ENCODE measurements at regions not wholly inside any gene's neighbourhood (a gene's known extent, or its start where the extent isn't known, plus 50 kb on each side); places are given as distances from the start of the nearest gene placed in this dataset.
A peak's percentile ranks its signal among the peaks of the same experiment; 100 is the strongest.
"Not testable (repeated sequence)": the region's sequence is repeated elsewhere in the genome, so short reads cannot be mapped to it uniquely, and the experiment has no call there.

GRCh38 chr6:10343320-10343719 is 71.6 kb downstream of the TFAP2A start:
- DNase-seq, result no peak
- H3K4me3 ChIP-seq (ENCODE audit: insufficient read depth, low read depth, low read length), result no peak overlapping the region

GRCh38 chr6:10341605-10342004 is 73.3 kb downstream of the TFAP2A start:
- no peaks in the 10 kb centered on the region for H3K36me3 ChIP-seq (replicated peaks; ENCODE audit: control insufficient read depth, insufficient read depth, low read length)
- H3K27me3 ChIP-seq (ENCODE audit: control insufficient read depth, insufficient read depth, low read length), result no peaks in the 10 kb centered on the region
- no peak overlapping the region for H3K4me3 ChIP-seq (ENCODE audit: insufficient read depth, low read depth, low read length)
- DNase-seq, result no peak

More at GRCh38 chr6:10343320-10343719, 71.6 kb downstream of the TFAP2A start:
- Histone ChIP-seq H3K27me3 (ENCODE audit: control insufficient read depth, insufficient read depth, low read length) (no peaks in the 10 kb centered on the region), H3K36me3 (replicated peaks; ENCODE audit: control insufficient read depth, insufficient read depth, low read length) (no peaks in the 10 kb centered on the region)

- H3K36me3 ChIP-seq (replicated peaks; ENCODE audit: control insufficient read depth, insufficient read depth, low read length), result no peaks in the 10 kb centered on the region
- H3K27me3 ChIP-seq (ENCODE audit: control insufficient read depth, insufficient read depth, low read length), result no peaks in the 10 kb centered on the region
- H3K4me3 ChIP-seq (ENCODE audit: insufficient read depth, low read depth, low read length), result no peak overlapping the region
- DNase-seq, result no peak
Observed at GRCh38 chr6:10338151-10338550, 76.7 kb downstream of the TFAP2A start.

GRCh38 chr6:10337376-10337775 is 77.5 kb downstream of the TFAP2A start:
- not testable (repeated sequence) for H3K4me3 ChIP-seq (ENCODE audit: insufficient read depth, low read depth, low read length); DNase-seq; H3K36me3 ChIP-seq (replicated peaks; ENCODE audit: control insufficient read depth, insufficient read depth, low read length); H3K27me3 ChIP-seq (ENCODE audit: control insufficient read depth, insufficient read depth, low read length)

- DNase-seq, result no peak
- Histone ChIP-seq H3K27me3 (ENCODE audit: control insufficient read depth, insufficient read depth, low read length) (no peaks in the 10 kb centered on the region), H3K36me3 (replicated peaks; ENCODE audit: control insufficient read depth, insufficient read depth, low read length) (no peaks in the 10 kb centered on the region), H3K4me3 (ENCODE audit: insufficient read depth, low read depth, low read length) (no peak overlapping the region)
Observed at GRCh38 chr6:10332111-10332510, 82.8 kb downstream of the TFAP2A start.

GRCh38 chr6:10331334-10331968 is 83.4 kb downstream of the TFAP2A start:
- no peaks in the 10 kb centered on the region for H3K27me3 ChIP-seq (ENCODE audit: control insufficient read depth, insufficient read depth, low read length)
- H3K36me3 ChIP-seq (replicated peaks; ENCODE audit: control insufficient read depth, insufficient read depth, low read length), result no peaks in the 10 kb centered on the region
- DNase-seq, result no peak
- H3K4me3 ChIP-seq (ENCODE audit: insufficient read depth, low read depth, low read length), result no peak overlapping the region

- Histone ChIP-seq H3K36me3 (replicated peaks; ENCODE audit: control insufficient read depth, insufficient read depth, low read length) (no peaks in the 10 kb centered on the region), H3K4me3 (ENCODE audit: insufficient read depth, low read depth, low read length) (no peak overlapping the region), H3K27me3 (ENCODE audit: control insufficient read depth, insufficient read depth, low read length) (no peaks in the 10 kb centered on the region)
- DNase-seq, result no peak
Observed at GRCh38 chr6:10330515-10330914, 84.4 kb downstream of the TFAP2A start.

GRCh38 chr6:10323018-10323417 is 91.9 kb downstream of the TFAP2A start:
- DNase-seq, result no peak
- H3K36me3 ChIP-seq (replicated peaks; ENCODE audit: control insufficient read depth, insufficient read depth, low read length), result no peaks in the 10 kb centered on the region
- no peaks in the 10 kb centered on the region for H3K27me3 ChIP-seq (ENCODE audit: control insufficient read depth, insufficient read depth, low read length)
- no peak overlapping the region for H3K4me3 ChIP-seq (ENCODE audit: insufficient read depth, low read depth, low read length)

- Histone ChIP-seq H3K4me3 (ENCODE audit: insufficient read depth, low read depth, low read length) (no peak overlapping the region), H3K27me3 (ENCODE audit: control insufficient read depth, insufficient read depth, low read length) (no peaks in the 10 kb centered on the region), H3K36me3 (replicated peaks; ENCODE audit: control insufficient read depth, insufficient read depth, low read length) (no peaks in the 10 kb centered on the region)
- DNase-seq, result no peak
Observed at GRCh38 chr6:10320291-10320690, 94.6 kb downstream of the TFAP2A start.

- no peaks in the 10 kb centered on the region for H3K27me3 ChIP-seq (ENCODE audit: control insufficient read depth, insufficient read depth, low read length)
- no peaks in the 10 kb centered on the region for H3K36me3 ChIP-seq (replicated peaks; ENCODE audit: control insufficient read depth, insufficient read depth, low read length)
- no peak for DNase-seq
- no peak overlapping the region for H3K4me3 ChIP-seq (ENCODE audit: insufficient read depth, low read depth, low read length)
Observed at GRCh38 chr6:10316373-10316721, 98.5 kb downstream of the TFAP2A start.

GRCh38 chr6:10315658-10316372 is 99.1 kb downstream of the TFAP2A start:
- no peaks in the 10 kb centered on the region for H3K36me3 ChIP-seq (replicated peaks; ENCODE audit: control insufficient read depth, insufficient read depth, low read length)
- no peaks in the 10 kb centered on the region for H3K27me3 ChIP-seq (ENCODE audit: control insufficient read depth, insufficient read depth, low read length)
- DNase-seq, result no peak
- no peak overlapping the region for H3K4me3 ChIP-seq (ENCODE audit: insufficient read depth, low read depth, low read length)

- DNase-seq, result peak; percentile 74
- Histone ChIP-seq H3K36me3 (replicated peaks; ENCODE audit: control insufficient read depth, insufficient read depth, low read length) (no peaks in the 10 kb centered on the region), H3K27me3 (ENCODE audit: control insufficient read depth, insufficient read depth, low read length) (no peaks in the 10 kb centered on the region), H3K4me3 (ENCODE audit: insufficient read depth, low read depth, low read length) (no peak overlapping the region)
Observed at GRCh38 chr6:10315034-10315433, 99.8 kb downstream of the TFAP2A start.

GRCh38 chr6:10314163-10314955 is 100.5 kb downstream of the TFAP2A start:
- Histone ChIP-seq H3K36me3 (replicated peaks; ENCODE audit: control insufficient read depth, insufficient read depth, low read length) (no peaks in the 10 kb centered on the region), H3K27me3 (ENCODE audit: control insufficient read depth, insufficient read depth, low read length) (no peaks in the 10 kb centered on the region), H3K4me3 (ENCODE audit: insufficient read depth, low read depth, low read length) (no peak overlapping the region)
- no peak for DNase-seq

GRCh38 chr6:10313799-10314162 is 101.1 kb downstream of the TFAP2A start:
- DNase-seq, result no peak
- H3K36me3 ChIP-seq (replicated peaks; ENCODE audit: control insufficient read depth, insufficient read depth, low read length), result no peaks in the 10 kb centered on the region
- no peaks in the 10 kb centered on the region for H3K27me3 ChIP-seq (ENCODE audit: control insufficient read depth, insufficient read depth, low read length)
- H3K4me3 ChIP-seq (ENCODE audit: insufficient read depth, low read depth, low read length), result no peak overlapping the region

- H3K36me3 ChIP-seq (replicated peaks; ENCODE audit: control insufficient read depth, insufficient read depth, low read length), result no peaks in the 10 kb centered on the region
- no peak overlapping the region for H3K4me3 ChIP-seq (ENCODE audit: insufficient read depth, low read depth, low read length)
- DNase-seq, result peak; percentile 39
- no peaks in the 10 kb centered on the region for H3K27me3 ChIP-seq (ENCODE audit: control insufficient read depth, insufficient read depth, low read length)
Observed at GRCh38 chr6:10312445-10312844, 102.4 kb downstream of the TFAP2A start.

All from H7 (cell line).